Activated CD4-positive, alpha-beta T cell treated with anti-CD3 and anti-CD28 coated beads, Interleukin-2, amount 50 U/mL, for 24 hours (primary cell): ENCODE measurements at regions not wholly inside any gene's neighbourhood (a gene's known extent, or its start where the extent isn't known, plus 50 kb on each side); places are given as distances from the start of the nearest gene placed in this dataset.

ENCODE experiments used
- DNase-seq, 2 donors: peaks; one replicate each; pipeline ENCODE4 v3.0.0-alpha.2; 2020; ENCODE audit warnings: low read depth in 1 of 2, low spot score in 1 of 2

GRCh38 chr4:180923486-180923885 is 1319.7 kb upstream of the TENM3 start:
- no peak for DNase-seq

GRCh38 chr4:180925805-180926204 is 1317.4 kb upstream of the TENM3 start:
- DNase-seq: no peak

- no peak for DNase-seq
Observed at GRCh38 chr4:180926277-180926676, 1316.9 kb upstream of the TENM3 start.

GRCh38 chr4:180932370-180933001 is 1310.7 kb upstream of the TENM3 start:
- no peak for DNase-seq

- no peak for DNase-seq
Observed at GRCh38 chr4:180937083-180937482, 1306.1 kb upstream of the TENM3 start.

- DNase-seq: no peak
Observed at GRCh38 chr4:180940680-180941079, 1302.5 kb upstream of the TENM3 start.

- no peak for DNase-seq
Observed at GRCh38 chr4:180942367-180942916, 1300.8 kb upstream of the TENM3 start.

GRCh38 chr4:180946188-180946587 is 1297.0 kb upstream of the TENM3 start:
- DNase-seq: no peak

GRCh38 chr4:180947425-180947824 is 1295.8 kb upstream of the TENM3 start:
- no peak for DNase-seq

GRCh38 chr4:180949424-180950213 is 1293.6 kb upstream of the TENM3 start:
- DNase-seq: no peak

- no peak for DNase-seq
Observed at GRCh38 chr4:180950377-180950776, 1292.8 kb upstream of the TENM3 start.

GRCh38 chr4:180951312-180951711 is 1291.9 kb upstream of the TENM3 start:
- DNase-seq: no peak

GRCh38 chr4:180953572-180953971 is 1289.6 kb upstream of the TENM3 start:
- no peak for DNase-seq

- no peak for DNase-seq
Observed at GRCh38 chr4:180960743-180961401, 1282.3 kb upstream of the TENM3 start.

GRCh38 chr4:180962268-180962667 is 1280.9 kb upstream of the TENM3 start:
- no peak for DNase-seq

- DNase-seq: no peak
Observed at GRCh38 chr4:180966312-180966711, 1276.9 kb upstream of the TENM3 start.

GRCh38 chr4:180967936-180968335 is 1275.3 kb upstream of the TENM3 start:
- DNase-seq: no peak

GRCh38 chr4:180973894-180974293 is 1269.3 kb upstream of the TENM3 start:
- no peak for DNase-seq

- DNase-seq: no peak
Observed at GRCh38 chr4:180990931-180991330, 1252.3 kb upstream of the TENM3 start.

- DNase-seq: no peak
Observed at GRCh38 chr4:180993244-180993836, 1249.9 kb upstream of the TENM3 start.

GRCh38 chr4:180994722-180995121 is 1248.5 kb upstream of the TENM3 start:
- DNase-seq: no peak

- DNase-seq: no peak
Observed at GRCh38 chr4:180999217-180999616, 1244.0 kb upstream of the TENM3 start.
